OCI-LY7 (cell line): ENCODE measurements at regions not wholly inside any gene's neighbourhood (a gene's known extent, or its start where the extent isn't known, plus 50 kb on each side); places are given as distances from the start of the nearest gene placed in this dataset.

Source experiments
- BruUV-seq: library from RNA; stranded (reverse); fragments of 400-500 nt; replicated peaks from 2 replicates; lab custom pipeline; 2021; lab: Mats Ljungman, UMichigan
- CTCF ChIA-PET: fragments of 300-600 bp; sonication (Branson Sonifier 250); formaldehyde crosslinking; loops from one replicate; lab custom pipeline; 2022; ENCODE audit warnings: antibody characterized with exemption; ENCODE audit not compliant: unreplicated experiment; lab: Charles Lee
- POLR2A ChIA-PET: fragments of 300-600 bp; sonication (Branson Sonifier 250); formaldehyde crosslinking; loops from one replicate; lab custom pipeline; 2022; ENCODE audit warnings: antibody characterized with exemption; lab: Charles Lee
- DNase-seq: peaks from one replicate; pipeline ENCODE4 v3.0.0-alpha.2; 2015; ENCODE audit warnings: low spot score
- H2AFZ ChIP-seq: fragments of 200-600 bp; sonication (generic), shearing (Covaris generic); 2 replicates; pipeline ENCODE4 v1.6.1; 2014; ENCODE audit warnings: mild to moderate bottlenecking, antibody characterized with exemption, low read length, moderate library complexity
- H3K27ac ChIP-seq: fragments of 200-600 bp; sonication (generic); 2 replicates; pipeline ENCODE4 v1.5.1; 2014; ENCODE audit warnings: mixed run types, low read depth, mild to moderate bottlenecking, moderate library complexity, low read length, inconsistent platforms; ENCODE audit not compliant: poor library complexity, severe bottlenecking
- H3K36me3 ChIP-seq: fragments of 200-600 bp; sonication (generic); 2 replicates; pipeline ENCODE4 v1.6.1; 2014; ENCODE audit warnings: mild to moderate bottlenecking, antibody characterized with exemption, low read length, moderate library complexity, mixed read lengths; ENCODE audit not compliant: insufficient read depth
- H3K4me1 ChIP-seq: fragments of 200-600 bp; sonication (generic); 2 replicates; pipeline ENCODE4 v1.5.1; 2014; ENCODE audit warnings: mild to moderate bottlenecking, low read length; ENCODE audit not compliant: insufficient read depth, poor library complexity, severe bottlenecking
- H3K4me2 ChIP-seq: fragments of 200-600 bp; sonication (generic); 2 replicates; pipeline ENCODE4 v1.6.1; 2014; ENCODE audit warnings: mild to moderate bottlenecking, low read length
- H3K4me3 ChIP-seq: fragments of 200-600 bp; sonication (generic); 2 replicates; pipeline ENCODE4 v1.5.1; 2014; ENCODE audit warnings: mild to moderate bottlenecking, low read depth, low read length; ENCODE audit not compliant: poor library complexity, severe bottlenecking
- H3K79me2 ChIP-seq: fragments of 200-600 bp; sonication (generic); 2 replicates; pipeline ENCODE4 v1.6.1; 2016; ENCODE audit warnings: low read depth, mild to moderate bottlenecking, low read length, moderate library complexity, mixed read lengths; ENCODE audit not compliant: insufficient read depth
- H3K9me2 ChIP-seq: fragments of 200-600 bp; sonication (generic); 2 replicates; pipeline ENCODE4 v1.6.1; 2016; ENCODE audit warnings: mild to moderate bottlenecking, low read length, mixed read lengths; ENCODE audit not compliant: insufficient read depth
- H3K9me3 ChIP-seq: fragments of 200-600 bp; sonication (generic); 2 replicates; pipeline ENCODE4 v1.6.1; 2014; ENCODE audit warnings: mild to moderate bottlenecking, mixed run types, low read length, mixed read lengths
- H4K20me1 ChIP-seq: fragments of 200-600 bp; sonication (generic); 2 replicates; pipeline ENCODE4 v1.6.1; 2014; ENCODE audit warnings: mild to moderate bottlenecking, antibody characterized with exemption, low read length, moderate library complexity, mixed read lengths; ENCODE audit not compliant: insufficient read depth
- EZH2phosphoT487 ChIP-seq: fragments of 200-600 bp; sonication (generic); IDR thresholded peaks from 2 replicates; pipeline ENCODE4 v1.6.1; 2018; ENCODE audit warnings: low read depth, borderline replicate concordance, mild to moderate bottlenecking, mixed run types, antibody characterized with exemption, low read length, moderate library complexity, mixed read lengths
- intact Hi-C: fragments of 100-400 bp; cut with micrococcal nuclease; formaldehyde crosslinking; loops from one replicate; pipeline ENCODE4 v1.10.0; 2022; ENCODE audit not compliant: unreplicated experiment
- TF ChIP-seq, protein P1 (sequence below): fragments of 200-600 bp; sonication (generic); conservative IDR thresholded peaks from 2 replicates; pipeline ENCODE4 v1.5.1; 2014; ENCODE audit warnings: mild to moderate bottlenecking, antibody characterized with exemption, low read length, moderate library complexity, mixed read lengths

DNA sequence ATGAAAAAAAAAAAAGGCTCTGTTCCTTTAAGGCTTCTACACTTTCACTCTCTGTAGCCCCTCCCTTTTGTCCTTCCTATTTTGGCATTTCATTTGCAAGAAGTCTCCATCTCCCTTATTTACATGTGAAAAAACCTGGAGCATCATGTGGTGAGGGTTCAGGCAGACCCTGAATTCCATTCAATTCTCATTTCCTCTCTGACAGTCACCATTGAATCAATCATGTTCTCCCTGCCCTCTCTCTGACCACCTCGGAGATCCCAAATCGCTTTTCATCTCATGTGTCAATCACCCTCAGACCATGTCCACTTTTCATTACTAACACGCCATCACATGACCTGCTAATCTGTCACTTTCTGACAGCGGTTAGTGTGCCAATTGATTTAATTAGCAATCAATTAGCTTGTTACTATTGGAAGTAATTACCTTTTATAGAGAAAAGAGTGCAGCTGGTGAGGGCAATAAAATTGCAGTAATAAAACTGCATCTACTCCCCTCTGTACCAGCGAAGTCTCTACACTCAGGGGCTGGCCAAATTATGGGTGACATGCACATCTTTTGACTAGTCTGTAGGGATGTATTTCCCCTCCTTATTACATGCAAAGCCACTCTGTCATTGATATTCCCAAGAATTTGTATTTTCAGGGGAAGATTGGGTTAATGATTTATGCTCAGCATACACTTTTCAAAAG, 317.4 kb downstream of the EN1 start:
- no peak for TF ChIP-seq EZH2phosphoT487
- TF ChIP-seq, protein P1, sequence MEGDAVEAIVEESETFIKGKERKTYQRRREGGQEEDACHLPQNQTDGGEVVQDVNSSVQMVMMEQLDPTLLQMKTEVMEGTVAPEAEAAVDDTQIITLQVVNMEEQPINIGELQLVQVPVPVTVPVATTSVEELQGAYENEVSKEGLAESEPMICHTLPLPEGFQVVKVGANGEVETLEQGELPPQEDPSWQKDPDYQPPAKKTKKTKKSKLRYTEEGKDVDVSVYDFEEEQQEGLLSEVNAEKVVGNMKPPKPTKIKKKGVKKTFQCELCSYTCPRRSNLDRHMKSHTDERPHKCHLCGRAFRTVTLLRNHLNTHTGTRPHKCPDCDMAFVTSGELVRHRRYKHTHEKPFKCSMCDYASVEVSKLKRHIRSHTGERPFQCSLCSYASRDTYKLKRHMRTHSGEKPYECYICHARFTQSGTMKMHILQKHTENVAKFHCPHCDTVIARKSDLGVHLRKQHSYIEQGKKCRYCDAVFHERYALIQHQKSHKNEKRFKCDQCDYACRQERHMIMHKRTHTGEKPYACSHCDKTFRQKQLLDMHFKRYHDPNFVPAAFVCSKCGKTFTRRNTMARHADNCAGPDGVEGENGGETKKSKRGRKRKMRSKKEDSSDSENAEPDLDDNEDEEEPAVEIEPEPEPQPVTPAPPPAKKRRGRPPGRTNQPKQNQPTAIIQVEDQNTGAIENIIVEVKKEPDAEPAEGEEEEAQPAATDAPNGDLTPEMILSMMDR, result no peak
- no TSS peak for BruUV-seq
- DNase-seq, result no peak
- H3K4me1 ChIP-seq, result no peaks in the 10 kb centered on the region
- no peak overlapping the region for H2AFZ ChIP-seq
- no peak overlapping the region for H3K4me2 ChIP-seq
- intact Hi-C loops, result no loop called here
- no peaks in the 10 kb centered on the region for H3K9me3 ChIP-seq
- POLR2A ChIA-PET, result no interaction called here
- no peaks in the 10 kb centered on the region for H3K36me3 ChIP-seq
- no peaks in the 10 kb centered on the region for H3K9me2 ChIP-seq
- H3K27ac ChIP-seq, result no peak overlapping the region
- H4K20me1 ChIP-seq, result no peaks in the 10 kb centered on the region
- H3K79me2 ChIP-seq, result no peaks in the 10 kb centered on the region
- CTCF ChIA-PET, result no interaction called here
- no peak overlapping the region for H3K4me3 ChIP-seq

DNA sequence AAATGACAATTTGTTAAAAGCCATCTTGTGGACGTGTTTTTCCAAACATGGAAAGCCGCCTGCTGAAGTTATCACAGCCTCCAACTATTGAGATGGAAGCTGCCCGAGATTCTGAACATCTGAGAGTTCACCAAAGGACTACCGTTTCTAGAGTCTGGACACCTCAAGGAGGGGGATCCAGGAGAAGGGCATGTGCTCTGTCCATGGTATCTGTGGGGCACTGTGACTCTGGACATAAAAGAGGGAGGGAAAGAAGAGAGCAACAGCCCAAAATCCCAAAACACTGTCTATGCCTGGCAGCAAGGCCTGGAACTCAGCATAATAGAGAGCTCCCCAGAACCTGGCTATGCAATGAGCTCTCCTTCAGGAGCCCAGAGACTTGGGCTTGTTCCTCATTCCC, 319.9 kb downstream of the EN1 start:
- intact Hi-C loops, result no loop called here
- ChIA-PET CTCF (no interaction called here), POLR2A (no interaction called here)
- Histone ChIP-seq H3K79me2 (no peaks in the 10 kb centered on the region), H3K4me3 (no peak overlapping the region), H3K9me2 (no peaks in the 10 kb centered on the region), H2AFZ (no peak overlapping the region), H3K4me2 (no peak overlapping the region), H3K27ac (no peak overlapping the region), H4K20me1 (no peaks in the 10 kb centered on the region), H3K4me1 (no peaks in the 10 kb centered on the region), H3K36me3 (no peaks in the 10 kb centered on the region), H3K9me3 (no peaks in the 10 kb centered on the region)
- DNase-seq, result no peak
- no TSS peak for BruUV-seq
- no peak for TF ChIP-seq EZH2phosphoT487
- TF ChIP-seq, protein P1, result no peak

DNA sequence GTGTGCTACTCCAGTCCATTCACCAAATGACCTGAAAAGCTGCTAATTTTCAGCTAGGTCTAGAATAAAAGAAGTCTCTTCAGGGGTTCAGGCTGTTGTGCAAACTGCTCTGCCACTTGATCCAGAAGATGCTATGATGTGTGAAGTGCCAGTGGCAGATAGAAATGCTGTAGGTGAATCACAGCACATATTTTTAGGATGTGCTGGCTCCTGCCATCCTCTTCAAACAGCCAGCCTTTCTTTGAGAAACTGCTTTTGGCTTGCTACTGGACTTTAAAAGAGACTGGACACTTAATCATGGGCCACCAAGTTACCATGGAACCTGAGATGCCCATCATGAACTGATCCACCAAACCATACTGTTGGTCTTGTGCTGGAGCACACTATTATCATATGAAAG, 322.1 kb downstream of the EN1 start:
- intact Hi-C loops, result no loop called here
- CTCF ChIA-PET, result no interaction called here

More for the DNA sequence above, 322.1 kb downstream of the EN1 start:
- Histone ChIP-seq H2AFZ (no peak overlapping the region), H3K4me3 (no peak overlapping the region), H3K9me2 (no peaks in the 10 kb centered on the region), H4K20me1 (no peaks in the 10 kb centered on the region), H3K4me1 (no peaks in the 10 kb centered on the region), H3K36me3 (no peaks in the 10 kb centered on the region), H3K27ac (no peak overlapping the region), H3K9me3 (no peaks in the 10 kb centered on the region), H3K4me2 (no peak overlapping the region), H3K79me2 (no peaks in the 10 kb centered on the region)
- TF ChIP-seq, protein P1, result no peak
- TF ChIP-seq EZH2phosphoT487, result no peak
- no TSS peak for BruUV-seq
- POLR2A ChIA-PET, result interaction anchor here (0.6 kb wide), 1 partner anchor 834 kb away, joined by 3 read pairs; no protein-coding TSS in a partner anchor
- DNase-seq, result no peak
